SK-N-MC (cell line): ENCODE measurements at regions not wholly inside any gene's neighbourhood (a gene's known extent, or its start where the extent isn't known, plus 50 kb on each side); places are given as distances from the start of the nearest gene placed in this dataset.

Source experiments
- DNase-seq: peaks from one replicate; pipeline ENCODE4 v3.0.0-alpha.2; 2011; ENCODE audit warnings: low read depth, low spot score
- H3K27ac ChIP-seq: fragments of 200-600 bp; sonication (generic); 2 replicates; pipeline ENCODE4 v1.5.1; 2016; ENCODE audit warnings: mixed run types
- H3K36me3 ChIP-seq: fragments of 200-600 bp; sonication (generic); 2 replicates; pipeline ENCODE4 v1.6.1; 2017; ENCODE audit warnings: antibody characterized with exemption, low read length, mixed read lengths; ENCODE audit not compliant: insufficient read depth
- H3K4me3 ChIP-seq: fragments of 200-600 bp; sonication (generic); 2 replicates; pipeline ENCODE4 v1.5.1; 2016
- H3K9ac ChIP-seq: fragments of 200-600 bp; sonication (generic); 2 replicates; pipeline ENCODE4 v1.8.0; 2017; ENCODE audit warnings: mixed run types, mixed read lengths; ENCODE audit not compliant: insufficient read length
- H3K9me3 ChIP-seq: fragments of 200-600 bp; sonication (generic); 2 replicates; pipeline ENCODE4 v1.6.1; 2017; ENCODE audit warnings: low read depth, mild to moderate bottlenecking, antibody characterized with exemption, low read length, moderate library complexity, mixed read lengths
- EZH2 ChIP-seq: fragments of 200-600 bp; sonication (generic); IDR thresholded peaks from one replicate; pipeline ENCODE4 v1.6.1; 2017; ENCODE audit warnings: antibody characterized with exemption
- FOXP2 ChIP-seq: optimal IDR thresholded peaks from 2 replicates; pipeline ENCODE3; 2011; ENCODE audit warnings: mild to moderate bottlenecking, moderate library complexity; ENCODE audit not compliant: insufficient read depth; ENCODE audit errors: extremely low read length, control extremely low read depth
- POLR2AphosphoS5 ChIP-seq: IDR thresholded peaks from 2 replicates; pipeline ENCODE4 v1.6.1; 2012; ENCODE audit warnings: mild to moderate bottlenecking, low read depth, low read length, borderline replicate concordance

- Histone ChIP-seq H3K27ac (no peak overlapping the region), H3K9ac (no peak overlapping the region), H3K9me3 (no peaks in the 10 kb centered on the region), H3K36me3 (no peaks in the 10 kb centered on the region), H3K4me3 (no peak overlapping the region)
- DNase-seq: no peak
- TF ChIP-seq EZH2 (no peak), POLR2AphosphoS5 (no peak), FOXP2 (no peak)
Measured at GRCh38 chr14:95006051-95006450, 151.3 kb downstream of the DICER1 start.

DNA sequence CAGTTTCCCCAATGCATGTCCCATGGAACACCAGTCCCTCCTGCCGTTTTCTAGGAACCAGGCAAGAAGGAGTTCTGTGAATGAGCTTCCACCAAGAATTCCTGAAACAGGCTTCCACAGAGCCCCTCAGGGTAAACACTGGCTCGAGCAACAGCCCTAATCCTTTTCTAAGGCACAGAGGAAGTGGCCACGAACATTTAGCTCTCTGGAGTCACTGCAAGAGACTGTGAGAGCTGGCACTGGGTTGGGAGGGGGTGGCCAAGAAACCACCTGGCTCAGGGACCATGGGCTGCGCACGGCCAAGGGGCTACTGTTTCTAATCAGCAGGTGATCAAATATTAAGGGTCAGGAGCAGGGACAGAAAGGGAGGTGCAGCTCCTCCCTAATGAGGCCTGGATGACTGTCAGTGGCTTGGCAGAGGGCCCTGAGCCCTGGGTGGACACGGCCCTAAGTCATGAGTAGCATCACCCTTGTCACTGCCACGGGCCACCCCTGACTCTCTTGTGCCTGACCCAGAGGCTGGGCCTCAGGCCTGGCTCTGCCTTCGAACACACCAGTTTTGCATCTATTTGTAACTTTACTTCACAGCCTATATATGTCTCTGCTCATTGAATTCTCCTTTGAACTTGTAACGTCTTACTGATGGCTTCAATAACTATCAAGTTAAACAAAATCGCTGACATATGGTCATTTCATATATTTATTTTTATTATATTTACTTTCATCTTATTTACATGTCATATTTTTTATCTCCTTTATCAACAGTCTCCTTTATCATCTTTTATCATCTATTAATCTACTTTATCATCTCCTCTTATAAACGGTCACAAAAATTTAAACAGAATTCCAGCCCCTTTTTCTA is 154.0 kb downstream of the DICER1 start:
- H3K4me3 ChIP-seq: no peak overlapping the region
- no peaks in the 10 kb centered on the region for H3K9me3 ChIP-seq
- H3K27ac ChIP-seq: no peak overlapping the region
- no peak for DNase-seq
- H3K36me3 ChIP-seq: no peaks in the 10 kb centered on the region
- TF ChIP-seq FOXP2 (no peak), EZH2 (no peak), POLR2AphosphoS5 (no peak)
- no peak overlapping the region for H3K9ac ChIP-seq

DNA sequence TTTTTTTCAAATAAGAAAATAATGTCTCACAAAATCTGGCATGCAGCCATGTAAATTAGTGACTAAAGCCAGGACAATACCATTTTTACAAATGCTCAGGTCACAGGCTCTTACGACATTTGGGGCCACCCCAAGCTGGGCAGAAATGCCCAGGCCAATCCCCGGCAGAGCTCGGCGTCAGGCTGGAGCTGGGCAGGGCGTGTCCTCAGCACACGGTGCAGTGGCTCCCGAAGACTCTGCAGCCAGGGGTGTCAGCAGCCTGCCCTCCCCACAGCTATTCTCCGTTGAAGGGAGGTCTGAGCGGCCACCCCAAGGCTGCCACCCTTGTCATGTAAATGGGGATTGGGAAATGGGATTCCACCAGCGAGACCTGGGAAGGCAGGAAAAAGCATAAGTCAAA is 158.6 kb downstream of the DICER1 start:
- no peak overlapping the region for H3K9ac ChIP-seq
- H3K4me3 ChIP-seq: no peak overlapping the region
- TF ChIP-seq POLR2AphosphoS5 (no peak), EZH2 (no peak), FOXP2 (no peak)
- H3K36me3 ChIP-seq: no peaks in the 10 kb centered on the region
- no peaks in the 10 kb centered on the region for H3K9me3 ChIP-seq
- DNase-seq: no peak
- H3K27ac ChIP-seq: no peak overlapping the region

GRCh38 chr14:94998110-94998509 is 159.2 kb downstream of the DICER1 start:
- H3K36me3 ChIP-seq: no peaks in the 10 kb centered on the region
- H3K4me3 ChIP-seq: no peak overlapping the region
- H3K9ac ChIP-seq: no peak overlapping the region
- no peaks in the 10 kb centered on the region for H3K9me3 ChIP-seq
- DNase-seq: no peak
- TF ChIP-seq EZH2: no peak
- TF ChIP-seq POLR2AphosphoS5: no peak
- no peak for TF ChIP-seq FOXP2
- no peak overlapping the region for H3K27ac ChIP-seq

DNA sequence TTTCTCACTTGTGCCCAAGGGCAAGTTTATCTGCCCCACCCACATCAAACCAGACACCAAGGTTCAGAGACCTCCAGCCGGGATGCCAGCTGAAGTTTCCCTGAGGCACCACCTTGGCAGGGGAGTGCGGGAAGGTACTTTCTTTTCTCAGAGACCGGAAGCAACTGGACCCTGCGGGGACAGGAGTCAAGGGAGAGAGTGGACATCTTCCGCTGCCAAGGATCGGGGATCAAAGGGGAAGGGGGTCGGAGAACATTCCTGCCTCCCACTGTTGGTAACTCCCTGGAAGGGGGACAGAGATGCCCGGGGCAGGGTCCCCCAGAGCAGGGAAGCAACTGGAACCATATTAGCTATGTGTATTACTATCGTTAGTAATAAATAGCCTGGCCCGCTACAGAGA is 161.8 kb downstream of the DICER1 start:
- Histone ChIP-seq H3K36me3 (no peaks in the 10 kb centered on the region), H3K9ac (no peak overlapping the region), H3K9me3 (no peaks in the 10 kb centered on the region), H3K4me3 (no peak overlapping the region), H3K27ac (no peak overlapping the region)
- TF ChIP-seq FOXP2 (no peak), POLR2AphosphoS5 (no peak), EZH2 (no peak)
- no peak for DNase-seq

GRCh38 chr14:94994245-94994644 is 163.1 kb downstream of the DICER1 start:
- no peak for DNase-seq
- Histone ChIP-seq H3K27ac (no peak overlapping the region), H3K9ac (no peak overlapping the region), H3K9me3 (no peaks in the 10 kb centered on the region), H3K36me3 (no peaks in the 10 kb centered on the region), H3K4me3 (no peak overlapping the region)
- no peak for TF ChIP-seq EZH2
- no peak for TF ChIP-seq POLR2AphosphoS5
- no peak for TF ChIP-seq FOXP2

DNA sequence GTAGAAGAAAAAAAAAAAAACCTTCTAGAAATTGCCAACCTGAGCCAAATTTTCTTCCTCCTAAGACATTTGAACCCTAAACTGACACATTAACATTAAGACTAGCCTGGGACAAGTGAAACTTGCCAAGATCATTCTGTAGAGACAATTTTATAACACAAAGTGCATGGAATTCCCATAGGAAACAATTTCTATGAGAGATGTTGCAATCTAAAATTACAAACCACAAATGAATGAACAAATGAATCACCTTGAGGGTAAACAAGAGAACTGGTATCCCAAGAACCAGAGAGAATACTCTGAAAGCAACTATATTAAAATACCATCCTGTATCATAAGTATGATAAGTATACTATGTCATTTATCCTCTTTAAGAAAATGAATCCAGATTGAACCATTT is 165.3 kb downstream of the DICER1 start:
- no peak overlapping the region for H3K27ac ChIP-seq
- H3K4me3 ChIP-seq: no peak overlapping the region
- H3K9ac ChIP-seq: no peak overlapping the region
- no peak for DNase-seq
- H3K36me3 ChIP-seq: no peaks in the 10 kb centered on the region
- no peaks in the 10 kb centered on the region for H3K9me3 ChIP-seq
- TF ChIP-seq POLR2AphosphoS5 (no peak), FOXP2 (no peak), EZH2 (no peak)

DNA sequence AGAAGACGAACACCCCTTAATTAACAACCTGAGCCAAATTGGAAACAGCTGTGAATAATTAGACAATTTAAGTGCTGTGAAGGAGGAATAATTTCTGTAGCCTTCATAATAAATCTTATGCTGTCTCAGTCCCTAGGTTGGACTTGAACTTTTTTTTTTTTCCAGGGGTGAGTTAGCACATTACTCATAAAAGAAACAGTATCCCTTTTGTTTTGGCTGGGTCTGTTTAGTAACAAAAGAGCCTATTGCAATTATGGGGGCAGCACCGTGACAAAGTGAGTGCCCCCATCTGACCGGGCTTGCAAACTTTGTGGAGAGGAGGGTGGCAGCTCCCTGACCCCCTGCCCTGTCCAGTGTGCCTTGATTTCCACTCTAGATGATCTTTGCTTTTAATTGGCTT is 167.4 kb downstream of the DICER1 start:
- TF ChIP-seq EZH2 (no peak), POLR2AphosphoS5 (no peak), FOXP2 (no peak)
- Histone ChIP-seq H3K9ac (no peak overlapping the region), H3K9me3 (no peaks in the 10 kb centered on the region), H3K27ac (no peak overlapping the region), H3K36me3 (no peaks in the 10 kb centered on the region), H3K4me3 (no peak overlapping the region)
- DNase-seq: no peak

DNA sequence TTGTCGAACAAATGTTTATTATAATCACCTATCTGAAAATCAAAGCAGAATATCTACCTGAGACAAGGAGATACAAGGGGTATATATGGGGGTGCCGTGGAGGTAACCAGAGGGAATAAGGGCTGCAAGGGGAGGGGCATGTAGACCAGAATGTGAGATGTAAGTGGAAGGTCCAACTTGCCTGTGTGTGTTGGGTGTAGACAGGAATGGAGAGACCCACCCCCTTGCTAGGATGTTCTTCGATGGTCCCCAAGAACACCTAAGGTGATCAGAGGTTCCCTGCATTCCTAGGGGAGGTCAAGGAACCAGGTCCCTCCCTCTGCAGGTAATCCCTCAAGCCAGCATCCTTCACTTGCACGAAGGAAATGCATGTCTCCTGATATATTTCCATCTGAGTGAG is 167.9 kb downstream of the DICER1 start:
- no peak overlapping the region for H3K4me3 ChIP-seq
- TF ChIP-seq POLR2AphosphoS5 (no peak), FOXP2 (no peak), EZH2 (no peak)
- no peak overlapping the region for H3K9ac ChIP-seq
- no peaks in the 10 kb centered on the region for H3K9me3 ChIP-seq
- no peak for DNase-seq
- no peak overlapping the region for H3K27ac ChIP-seq
- H3K36me3 ChIP-seq: no peaks in the 10 kb centered on the region
